ENCODE measurements at regions not wholly inside any gene's neighbourhood (a gene's known extent, or its start where the extent isn't known, plus 50 kb on each side); places are given as distances from the start of the nearest gene placed in this dataset.
A peak's percentile ranks its signal among the peaks of the same experiment; 100 is the strongest.

GRCh38 chr1:199243423-199244061, 604.7 kb downstream of the PTPRC start:
- H3K36me3 ChIP-seq (ENCODE audit: insufficient read depth, low read length, poor library complexity, severe bottlenecking) = no peaks in the 10 kb centered on the region
- peak overlapping the region; percentile 47 for H3K27ac ChIP-seq (ENCODE audit: low read depth, low read length, poor library complexity, severe bottlenecking)
- TF ChIP-seq EZH2 (IDR thresholded peaks at IDR 0.05; ENCODE audit: borderline replicate concordance, low read depth, low read length, poor library complexity, severe bottlenecking) (no peak), CTCF (conservative IDR thresholded peaks at IDR 0.05; ENCODE audit: low read depth, low read length) (peak; percentile 73)
- intact Hi-C loops (cut with micrococcal nuclease; ENCODE audit: unreplicated experiment) = loop anchor here (1.0 to 10.0 kb wide), 2 partner anchors 82 to 469 kb away; no protein-coding TSS in a partner anchor
- no TSS peak for BruUV-seq (replicated peaks)
- H3K27me3 ChIP-seq (replicated peaks; ENCODE audit: insufficient read depth, low read depth, low read length, poor library complexity) = no peaks in the 10 kb centered on the region
- H3K9me3 ChIP-seq (ENCODE audit: low read depth, low read length, poor library complexity, severe bottlenecking) = no peaks in the 10 kb centered on the region
- CTCF ChIA-PET = interaction anchor here (1.1 kb wide), 1 partner anchor 473 kb away, joined by 3 read pairs; no protein-coding TSS in a partner anchor
- no peak overlapping the region for H3K4me3 ChIP-seq (ENCODE audit: low read depth, low read length, poor library complexity, severe bottlenecking)
- POLR2A ChIA-PET (ENCODE audit: low non-redundant PET) = interaction anchor here (0.6 kb wide), 1 partner anchor 348 kb away, joined by 4 read pairs; no protein-coding TSS in a partner anchor
- DNase-seq (ENCODE audit: low spot score) = peak; percentile 74
- peaks cover 3% of the 10 kb centered on the region for H3K4me1 ChIP-seq (ENCODE audit: insufficient read depth, low read length, poor library complexity, severe bottlenecking)

GRCh38 chr1:199245946-199246345, 607.1 kb downstream of the PTPRC start:
- TF ChIP-seq EZH2 (IDR thresholded peaks at IDR 0.05; ENCODE audit: borderline replicate concordance, low read depth, low read length, poor library complexity, severe bottlenecking) (no peak), CTCF (conservative IDR thresholded peaks at IDR 0.05; ENCODE audit: low read depth, low read length) (no peak)

GRCh38 chr1:199246716-199247115, 607.9 kb downstream of the PTPRC start:
- Histone ChIP-seq H3K27ac (ENCODE audit: low read depth, low read length, poor library complexity, severe bottlenecking) (no peak overlapping the region), H3K27me3 (replicated peaks; ENCODE audit: insufficient read depth, low read depth, low read length, poor library complexity) (no peaks in the 10 kb centered on the region), H3K36me3 (ENCODE audit: insufficient read depth, low read length, poor library complexity, severe bottlenecking) (no peaks in the 10 kb centered on the region), H3K4me1 (ENCODE audit: insufficient read depth, low read length, poor library complexity, severe bottlenecking) (peaks cover 3% of the 10 kb centered on the region), H3K9me3 (ENCODE audit: low read depth, low read length, poor library complexity, severe bottlenecking) (peaks cover 5% of the 10 kb centered on the region), H3K4me3 (ENCODE audit: low read depth, low read length, poor library complexity, severe bottlenecking) (no peak overlapping the region)
- BruUV-seq (replicated peaks) = no TSS peak
- CTCF ChIA-PET = no interaction called here
- intact Hi-C loops (cut with micrococcal nuclease; ENCODE audit: unreplicated experiment) = loop anchor here (10.0 kb wide), 1 partner anchor 472 kb away; no protein-coding TSS in a partner anchor
- TF ChIP-seq CTCF (conservative IDR thresholded peaks at IDR 0.05; ENCODE audit: low read depth, low read length) (no peak), EZH2 (IDR thresholded peaks at IDR 0.05; ENCODE audit: borderline replicate concordance, low read depth, low read length, poor library complexity, severe bottlenecking) (no peak)
- POLR2A ChIA-PET (ENCODE audit: low non-redundant PET) = no interaction called here
- no peak for DNase-seq (ENCODE audit: low spot score)

More at GRCh38 chr1:199245946-199246345, 607.1 kb downstream of the PTPRC start:
- Histone ChIP-seq H3K36me3 (ENCODE audit: insufficient read depth, low read length, poor library complexity, severe bottlenecking) (no peaks in the 10 kb centered on the region), H3K4me3 (ENCODE audit: low read depth, low read length, poor library complexity, severe bottlenecking) (no peak overlapping the region), H3K27me3 (replicated peaks; ENCODE audit: insufficient read depth, low read depth, low read length, poor library complexity) (no peaks in the 10 kb centered on the region), H3K27ac (ENCODE audit: low read depth, low read length, poor library complexity, severe bottlenecking) (no peak overlapping the region), H3K9me3 (ENCODE audit: low read depth, low read length, poor library complexity, severe bottlenecking) (peaks cover 5% of the 10 kb centered on the region), H3K4me1 (ENCODE audit: insufficient read depth, low read length, poor library complexity, severe bottlenecking) (peaks cover 3% of the 10 kb centered on the region)
- intact Hi-C loops (cut with micrococcal nuclease; ENCODE audit: unreplicated experiment) = loop anchor here (10.0 kb wide), 1 partner anchor 471 kb away; no protein-coding TSS in a partner anchor
- BruUV-seq (replicated peaks) = no TSS peak
- DNase-seq (ENCODE audit: low spot score) = no peak
- CTCF ChIA-PET = no interaction called here
- POLR2A ChIA-PET (ENCODE audit: low non-redundant PET) = no interaction called here

Data from A673 (cell line).